ENCODE measurements at regions not wholly inside any gene's neighbourhood (a gene's known extent, or its start where the extent isn't known, plus 50 kb on each side); places are given as distances from the start of the nearest gene placed in this dataset.

DNA sequence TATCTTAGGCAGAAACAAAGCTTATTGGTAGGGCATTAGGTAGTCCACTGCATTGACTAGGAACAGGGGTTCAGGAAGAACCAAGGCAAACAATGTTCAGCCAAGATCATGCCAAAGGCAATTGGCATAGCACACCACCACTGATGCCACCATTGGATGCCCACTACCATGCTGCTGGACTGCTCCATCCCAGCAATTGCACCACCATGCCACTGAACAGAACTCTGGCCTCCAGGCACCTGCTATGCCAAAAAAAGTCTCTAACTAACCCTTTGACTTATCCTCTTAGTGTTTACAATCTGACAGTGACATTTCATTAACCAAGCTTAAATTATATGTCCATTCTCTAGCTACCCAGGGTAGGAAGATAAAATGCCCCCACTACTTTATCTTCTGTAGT is 509.6 kb upstream of the CAMK1G start:
- H3K27ac ChIP-seq: no peak overlapping the region
- no peaks in the 10 kb centered on the region for H3K4me1 ChIP-seq (ENCODE audit: control insufficient read depth in 1 of 2, low read depth in 2 of 2)
- no peaks in the 10 kb centered on the region for H3K27me3 ChIP-seq (replicated peaks; ENCODE audit: insufficient read depth)
- no peak for ATAC-seq (ENCODE audit: insufficient number of reproducible peaks, low FRiP score, low read depth)
- TF ChIP-seq, protein P1, sequence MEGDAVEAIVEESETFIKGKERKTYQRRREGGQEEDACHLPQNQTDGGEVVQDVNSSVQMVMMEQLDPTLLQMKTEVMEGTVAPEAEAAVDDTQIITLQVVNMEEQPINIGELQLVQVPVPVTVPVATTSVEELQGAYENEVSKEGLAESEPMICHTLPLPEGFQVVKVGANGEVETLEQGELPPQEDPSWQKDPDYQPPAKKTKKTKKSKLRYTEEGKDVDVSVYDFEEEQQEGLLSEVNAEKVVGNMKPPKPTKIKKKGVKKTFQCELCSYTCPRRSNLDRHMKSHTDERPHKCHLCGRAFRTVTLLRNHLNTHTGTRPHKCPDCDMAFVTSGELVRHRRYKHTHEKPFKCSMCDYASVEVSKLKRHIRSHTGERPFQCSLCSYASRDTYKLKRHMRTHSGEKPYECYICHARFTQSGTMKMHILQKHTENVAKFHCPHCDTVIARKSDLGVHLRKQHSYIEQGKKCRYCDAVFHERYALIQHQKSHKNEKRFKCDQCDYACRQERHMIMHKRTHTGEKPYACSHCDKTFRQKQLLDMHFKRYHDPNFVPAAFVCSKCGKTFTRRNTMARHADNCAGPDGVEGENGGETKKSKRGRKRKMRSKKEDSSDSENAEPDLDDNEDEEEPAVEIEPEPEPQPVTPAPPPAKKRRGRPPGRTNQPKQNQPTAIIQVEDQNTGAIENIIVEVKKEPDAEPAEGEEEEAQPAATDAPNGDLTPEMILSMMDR (IDR thresholded peaks at IDR 0.05): no peak
- no peaks in the 10 kb centered on the region for H3K9me3 ChIP-seq
- no peak for DNase-seq (ENCODE audit: low spot score)
- no peak overlapping the region for H3K4me3 ChIP-seq
- no peaks in the 10 kb centered on the region for H3K36me3 ChIP-seq

DNA sequence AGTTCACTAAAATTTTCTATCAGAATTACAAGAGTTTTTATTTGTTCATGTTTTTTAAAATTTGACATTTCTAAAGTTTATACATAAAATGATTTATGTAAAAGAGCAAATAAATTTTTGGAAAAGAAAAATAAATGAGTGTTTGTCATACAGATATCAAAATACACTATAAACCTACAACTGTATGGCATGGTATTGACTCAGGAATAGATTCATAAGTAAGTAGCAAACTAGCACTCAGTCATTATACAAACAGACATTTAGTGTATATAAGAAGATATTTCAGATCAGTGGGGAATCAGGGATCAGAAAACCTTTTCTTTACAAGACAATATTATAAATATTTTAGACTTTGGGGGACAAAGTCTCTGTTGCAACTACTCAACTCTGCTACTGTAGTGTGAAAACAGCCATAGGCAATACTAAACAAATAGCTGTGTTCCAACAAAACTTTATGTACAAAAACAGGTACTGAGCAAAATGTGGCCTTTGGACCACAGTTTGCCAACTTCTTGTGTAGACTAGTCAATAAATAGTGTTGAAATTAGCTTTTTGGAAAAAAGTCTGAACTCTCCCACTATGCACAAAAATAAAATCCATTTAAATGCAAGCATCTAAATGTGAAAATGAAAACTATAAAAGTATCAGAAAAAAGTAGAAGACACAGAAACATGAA is 508.8 kb upstream of the CAMK1G start:
- H3K36me3 ChIP-seq: no peaks in the 10 kb centered on the region
- H3K4me3 ChIP-seq: no peak overlapping the region
- H3K4me1 ChIP-seq (ENCODE audit: control insufficient read depth in 1 of 2, low read depth in 2 of 2): no peaks in the 10 kb centered on the region
- H3K9me3 ChIP-seq: no peaks in the 10 kb centered on the region
- no peak for ATAC-seq (ENCODE audit: insufficient number of reproducible peaks, low FRiP score, low read depth)
- DNase-seq (ENCODE audit: low spot score): no peak
- no peaks in the 10 kb centered on the region for H3K27me3 ChIP-seq (replicated peaks; ENCODE audit: insufficient read depth)
- no peak overlapping the region for H3K27ac ChIP-seq
- TF ChIP-seq, protein P1 (IDR thresholded peaks at IDR 0.05): no peak

DNA sequence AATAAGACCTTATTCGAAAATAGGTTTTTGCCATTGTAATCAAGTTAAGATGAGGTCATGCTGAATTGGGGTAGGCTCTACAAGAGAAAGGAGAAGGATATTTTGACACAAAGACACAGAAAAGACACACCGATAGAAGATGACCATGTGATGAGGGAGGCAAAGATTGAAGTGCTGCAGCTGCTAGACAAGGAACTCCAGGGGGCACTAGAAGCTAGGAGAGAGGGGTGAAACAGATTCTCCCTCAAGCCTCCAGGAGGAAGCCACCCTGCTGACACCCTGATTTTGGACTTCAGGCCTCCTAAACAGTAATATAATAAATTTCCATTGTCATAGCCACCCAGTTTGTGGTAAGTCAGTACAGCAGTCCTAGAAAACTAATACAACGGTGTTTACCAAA is 506.8 kb upstream of the CAMK1G start:
- ATAC-seq (ENCODE audit: insufficient number of reproducible peaks, low FRiP score, low read depth) (no peak), DNase-seq (ENCODE audit: low spot score) (no peak)
- no peak overlapping the region for H3K27ac ChIP-seq
- H3K9me3 ChIP-seq: no peaks in the 10 kb centered on the region
- H3K36me3 ChIP-seq: no peaks in the 10 kb centered on the region
- H3K4me3 ChIP-seq: no peak overlapping the region
- H3K4me1 ChIP-seq (ENCODE audit: control insufficient read depth in 1 of 2, low read depth in 2 of 2): no peaks in the 10 kb centered on the region
- TF ChIP-seq, protein P1 (IDR thresholded peaks at IDR 0.05): no peak
- no peaks in the 10 kb centered on the region for H3K27me3 ChIP-seq (replicated peaks; ENCODE audit: insufficient read depth)

DNA sequence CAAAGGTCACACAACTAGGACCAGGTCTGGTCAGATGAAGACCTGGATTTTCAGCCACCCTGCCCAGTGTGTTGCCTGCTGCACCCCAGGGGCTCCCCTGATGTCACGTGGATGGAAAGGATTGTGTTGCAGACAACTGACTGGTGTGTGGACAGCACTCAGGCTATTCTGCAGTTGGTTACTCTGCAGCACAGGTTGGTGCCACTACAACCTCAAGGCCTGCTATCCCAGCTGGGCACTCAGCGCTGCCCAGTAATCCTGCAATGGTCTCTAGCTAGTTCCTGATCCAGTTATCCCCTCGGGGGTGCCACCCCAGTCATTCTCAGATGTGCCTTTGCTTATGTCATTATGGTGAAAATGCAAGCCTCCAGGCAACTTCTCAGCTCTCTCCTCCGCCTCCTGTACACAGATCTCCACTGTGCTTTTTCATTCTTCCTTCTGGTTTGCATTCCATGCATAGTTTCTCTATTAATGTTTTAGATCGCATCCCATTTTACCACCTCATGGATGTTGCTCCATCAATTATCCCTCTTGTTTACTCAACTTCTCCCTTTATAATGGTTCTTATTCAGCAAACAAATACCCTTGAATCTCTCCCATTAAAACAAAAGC is 503.2 kb upstream of the CAMK1G start:
- Histone ChIP-seq H3K27me3 (replicated peaks; ENCODE audit: insufficient read depth) (no peaks in the 10 kb centered on the region), H3K4me3 (no peak overlapping the region), H3K9me3 (no peaks in the 10 kb centered on the region), H3K36me3 (no peaks in the 10 kb centered on the region), H3K4me1 (ENCODE audit: control insufficient read depth in 1 of 2, low read depth in 2 of 2) (no peaks in the 10 kb centered on the region), H3K27ac (no peak overlapping the region)
- DNase-seq (ENCODE audit: low spot score) (no peak), ATAC-seq (ENCODE audit: insufficient number of reproducible peaks, low FRiP score, low read depth) (no peak)
- TF ChIP-seq, protein P1 (IDR thresholded peaks at IDR 0.05): no peak

DNA sequence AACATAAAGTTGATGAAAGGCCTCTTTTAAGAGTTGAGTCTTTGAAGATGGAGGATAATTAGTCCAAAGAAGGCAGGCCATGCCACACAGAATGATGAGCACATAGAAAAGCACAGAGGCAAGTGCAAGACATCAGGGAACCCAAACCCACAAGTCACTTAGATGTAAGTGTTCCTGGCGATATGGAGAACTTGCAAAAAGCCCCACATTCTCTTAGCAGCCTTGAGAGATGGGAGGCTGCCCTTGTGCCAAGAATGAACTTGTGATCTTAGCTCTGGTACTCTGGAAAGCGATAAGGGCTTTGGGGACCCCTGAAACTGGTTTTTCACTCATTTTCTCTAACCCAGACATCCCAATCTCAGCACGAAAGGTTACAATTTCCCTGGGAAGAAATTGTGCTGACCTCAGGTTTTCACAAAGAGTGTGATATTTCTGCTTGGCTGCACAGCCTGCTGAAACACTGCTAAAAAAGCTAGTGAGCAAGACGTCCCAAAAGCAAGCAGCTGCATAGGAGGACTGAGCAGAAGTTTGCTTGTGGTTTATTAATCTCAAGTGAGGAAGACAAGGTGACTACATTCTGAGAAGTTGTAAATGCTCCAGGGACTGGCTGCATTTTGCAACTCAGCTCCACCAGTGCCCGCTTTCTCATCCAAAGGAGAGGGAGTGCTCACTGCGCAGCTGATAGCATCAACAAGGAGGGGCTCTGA is 496.9 kb upstream of the CAMK1G start:
- Histone ChIP-seq H3K9me3 (no peaks in the 10 kb centered on the region), H3K27ac (no peak overlapping the region), H3K36me3 (no peaks in the 10 kb centered on the region), H3K4me3 (no peak overlapping the region), H3K4me1 (ENCODE audit: control insufficient read depth in 1 of 2, low read depth in 2 of 2) (no peaks in the 10 kb centered on the region), H3K27me3 (replicated peaks; ENCODE audit: insufficient read depth) (no peaks in the 10 kb centered on the region)
- DNase-seq (ENCODE audit: low spot score) (no peak), ATAC-seq (ENCODE audit: insufficient number of reproducible peaks, low FRiP score, low read depth) (no peak)
- TF ChIP-seq, protein P1 (IDR thresholded peaks at IDR 0.05): no peak

Data from thoracic aorta (tissue), 2 donors.